H1 (cell line): ENCODE measurements at regions not wholly inside any gene's neighbourhood (a gene's known extent, or its start where the extent isn't known, plus 50 kb on each side); places are given as distances from the start of the nearest gene placed in this dataset.

ENCODE experiments used
- CTCF ChIA-PET: fragments of 300-600 bp; sonication (Branson Sonifier 250); formaldehyde crosslinking; loops from one replicate; lab custom pipeline; 2021; ENCODE audit not compliant: partially characterized antibody; lab: Charles Lee
- POLR2A ChIA-PET: fragments of 300-600 bp; sonication (Branson Sonifier 250); formaldehyde crosslinking; loops from one replicate; lab custom pipeline; 2021; ENCODE audit warnings: inconsistent platforms; ENCODE audit not compliant: partially characterized antibody; lab: Charles Lee
- DNase-seq, 2 experiments: peaks; one replicate each; pipeline versions ENCODE4 v3.0.0 to v3.0.0-alpha.2; 2010 to 2022; ENCODE audit warnings: low spot score in 2 of 2, low read depth in 1 of 2, mixed read lengths in 1 of 2
- FAIRE-seq: peaks from 2 replicates; lab custom pipeline; 2011; peaks lifted over from hg19 to GRCh38; lab: Jason Lieb, UNC
- H2AFZ ChIP-seq: 2 replicates; pipeline ENCODE4 v1.8.1; 2012; ENCODE audit warnings: low read length, inconsistent platforms
- H2AK5ac ChIP-seq: 2 replicates; pipeline ENCODE4 v1.6.1; 2013; ENCODE audit warnings: low read depth, low read length
- H2BK120ac ChIP-seq: replicated peaks from 2 replicates; pipeline ENCODE3; 2013; ENCODE audit warnings: low read depth, low read length, inconsistent platforms
- H2BK12ac ChIP-seq: 2 replicates; pipeline ENCODE4 v1.6.1; 2013; ENCODE audit warnings: low read depth, low read length
- H2BK15ac ChIP-seq: 2 replicates; pipeline ENCODE4 v1.6.1; 2013; ENCODE audit warnings: low read length
- H2BK20ac ChIP-seq: 2 replicates; pipeline ENCODE4 v1.6.1; 2013; ENCODE audit warnings: low read length
- H2BK5ac ChIP-seq: 2 replicates; pipeline ENCODE4 v1.6.1; 2013; ENCODE audit warnings: low read depth, low read length
- H3K14ac ChIP-seq: 2 replicates; pipeline ENCODE4 v1.6.1; 2013; ENCODE audit warnings: inconsistent platforms; ENCODE audit not compliant: insufficient read length
- H3K18ac ChIP-seq: 2 replicates; pipeline ENCODE4 v1.6.1; 2013; ENCODE audit warnings: low read length; ENCODE audit errors: extremely low read depth
- H3K23ac ChIP-seq: 2 replicates; pipeline ENCODE4 v1.6.1; 2013; ENCODE audit warnings: inconsistent platforms; ENCODE audit not compliant: insufficient read length
- H3K23me2 ChIP-seq: 2 replicates; pipeline ENCODE4 v1.6.1; 2013; ENCODE audit warnings: low read depth, low read length
- H3K27ac ChIP-seq: 2 replicates; pipeline ENCODE4 v1.6.1; 2011; ENCODE audit warnings: low read depth, low read length, inconsistent platforms
- H3K27me3 ChIP-seq, 4 experiments: replicated peaks in 1 of 4; 1 replicate in 1 of 4; 2 replicates in 3 of 4; pipeline versions ENCODE4 v1.6.1 to v1.8.1; 2011 to 2013; ENCODE audit warnings: low read length in 3 of 4, mild to moderate bottlenecking in 3 of 4, inconsistent platforms in 2 of 4, mixed read lengths in 2 of 4, moderate library complexity in 1 of 4; ENCODE audit not compliant: control insufficient read depth in 3 of 4, insufficient read depth in 3 of 4; ENCODE audit errors: extremely low read depth in 1 of 4
- H3K36me3 ChIP-seq, 4 experiments: 2 replicates each; pipeline versions ENCODE4 v1.6.1 to v1.8.1; 2011 to 2013; ENCODE audit warnings: mild to moderate bottlenecking in 4 of 4, low read length in 3 of 4, moderate library complexity in 2 of 4, control low read depth in 1 of 4, inconsistent platforms in 1 of 4; ENCODE audit not compliant: insufficient read depth in 4 of 4, control insufficient read depth in 2 of 4
- H3K4ac ChIP-seq: replicated peaks from 2 replicates; pipeline ENCODE3; 2013; ENCODE audit warnings: low read length, low read depth, mixed read lengths, inconsistent platforms; ENCODE audit not compliant: insufficient read length
- H3K4me1 ChIP-seq, 4 experiments: replicated peaks in 1 of 4; 1 replicate in 1 of 4; 2 replicates in 3 of 4; pipeline versions ENCODE4 v1.6.1 to v1.8.1; 2011 to 2013; ENCODE audit warnings: low read length in 3 of 4, inconsistent platforms in 2 of 4, mixed read lengths in 1 of 4; ENCODE audit not compliant: insufficient read depth in 4 of 4, control insufficient read depth in 3 of 4
- H3K4me2 ChIP-seq, 2 experiments: 2 replicates each; pipeline versions ENCODE4 v1.6.1 to v1.8.1; 2011 to 2013; ENCODE audit warnings: low read depth in 2 of 2, low read length in 2 of 2, control low read depth in 1 of 2, inconsistent platforms in 1 of 2, mild to moderate bottlenecking in 1 of 2; ENCODE audit not compliant: insufficient read depth in 1 of 2
- H3K4me3 ChIP-seq, 4 experiments: fragments of 200-600, 300-600 bp in 1 of 4; sonication (generic), shearing (Covaris generic), sonication (Bioruptor Twin) in 1 of 4; 2 replicates each; pipeline versions ENCODE4 v1.5.1 to v1.8.1; 2011 to 2016; ENCODE audit warnings: low read length in 4 of 4, low read depth in 3 of 4, control low read depth in 2 of 4, inconsistent platforms in 2 of 4, mild to moderate bottlenecking in 2 of 4, mixed read lengths in 1 of 4, moderate library complexity in 1 of 4; ENCODE audit not compliant: insufficient read depth in 2 of 4; ENCODE audit errors: extremely low read depth in 1 of 4
- H3K56ac ChIP-seq: replicated peaks from 2 replicates; pipeline ENCODE3; 2013; ENCODE audit warnings: low read depth, mild to moderate bottlenecking, mixed read lengths, low read length, inconsistent platforms; ENCODE audit not compliant: insufficient read length
- H3K79me1 ChIP-seq: 2 replicates; pipeline ENCODE4 v1.6.1; 2013; ENCODE audit warnings: low read depth, low read length, control low read depth
- H3K79me2 ChIP-seq, 2 experiments: 2 replicates each; pipeline versions ENCODE4 v1.6.1 to v1.8.1; 2012 to 2013; ENCODE audit warnings: low read length in 2 of 2, mild to moderate bottlenecking in 2 of 2, inconsistent platforms in 1 of 2; ENCODE audit not compliant: insufficient read depth in 2 of 2, control insufficient read depth in 1 of 2
- H3K9ac ChIP-seq, 4 experiments: replicated peaks in 1 of 4; 1 replicate in 1 of 4; 2 replicates in 3 of 4; pipeline versions ENCODE4 v1.6.1 to v1.8.1; 2011 to 2013; ENCODE audit warnings: low read depth in 3 of 4, low read length in 3 of 4, control low read depth in 2 of 4, mild to moderate bottlenecking in 2 of 4, moderate library complexity in 2 of 4, inconsistent platforms in 1 of 4; ENCODE audit errors: extremely low read depth in 1 of 4
- H3K9me3 ChIP-seq, 2 experiments: 2 replicates each; pipeline versions ENCODE4 v1.6.1 to v1.8.1; 2012 to 2013; ENCODE audit warnings: mild to moderate bottlenecking in 2 of 2, moderate library complexity in 2 of 2, control low read depth in 1 of 2, inconsistent platforms in 1 of 2, low read depth in 1 of 2, low read length in 1 of 2, mixed read lengths in 1 of 2; ENCODE audit not compliant: insufficient read depth in 2 of 2
- H4K20me1 ChIP-seq, 2 experiments: replicated peaks in 1 of 2; 2 replicates each; pipeline versions ENCODE3 to v1.8.1; 2011 to 2013; ENCODE audit warnings: inconsistent platforms in 2 of 2, low read length in 2 of 2, mild to moderate bottlenecking in 1 of 2; ENCODE audit not compliant: insufficient read depth in 2 of 2, control insufficient read depth in 1 of 2
- H4K5ac ChIP-seq: 2 replicates; pipeline ENCODE4 v1.6.1; 2013; ENCODE audit warnings: low read length, low read depth, mixed read lengths, inconsistent platforms; ENCODE audit not compliant: insufficient read length
- H4K8ac ChIP-seq: 2 replicates; pipeline ENCODE4 v1.8.0; 2013; ENCODE audit warnings: mild to moderate bottlenecking, moderate library complexity, low read length, inconsistent platforms; ENCODE audit not compliant: insufficient read depth; ENCODE audit errors: extremely low read depth
- H4K91ac ChIP-seq: replicated peaks from 2 replicates; pipeline ENCODE3; 2013; ENCODE audit warnings: low read length, mixed read lengths, inconsistent platforms; ENCODE audit not compliant: insufficient read length
- BACH1 ChIP-seq: IDR thresholded peaks from 2 replicates; pipeline ENCODE4 v1.6.1; 2012; ENCODE audit warnings: low read length, improper control_type of control experiment
- CBX5 ChIP-seq: fragments of 300-800, 300-1000 bp; sonication (generic); IDR thresholded peaks from 2 replicates; pipeline ENCODE4 v1.7.1; 2016; ENCODE audit warnings: antibody characterized with exemption, low read length, low read depth
- CBX8 ChIP-seq: fragments of 300-800, 300-1000 bp; sonication (generic); IDR thresholded peaks from 2 replicates; pipeline ENCODE4 v1.7.1; 2016; ENCODE audit warnings: low read depth, low read length, borderline replicate concordance
- CEBPB ChIP-seq: IDR thresholded peaks from 2 replicates; pipeline ENCODE4 v1.6.1; 2012; ENCODE audit warnings: low read depth, low read length
- EZH2 ChIP-seq: fragments of 200-600 bp; sonication (generic); IDR thresholded peaks from 2 replicates; pipeline ENCODE4 v1.7.1; 2012; ENCODE audit warnings: low read depth, mild to moderate bottlenecking, moderate library complexity, low read length, inconsistent platforms; ENCODE audit not compliant: severe bottlenecking
- JUND ChIP-seq: IDR thresholded peaks from 2 replicates; pipeline ENCODE4 v1.6.1; 2011; ENCODE audit warnings: mild to moderate bottlenecking, improper control_type of control experiment, low read length
- KDM4A ChIP-seq: IDR thresholded peaks from one replicate; pipeline ENCODE4 v1.7.1; 2012; ENCODE audit warnings: low read depth, mild to moderate bottlenecking, moderate library complexity, low read length, inconsistent platforms; ENCODE audit not compliant: severe bottlenecking
- MAFK ChIP-seq: IDR thresholded peaks from 2 replicates; pipeline ENCODE4 v1.6.1; 2012; ENCODE audit warnings: low read depth, mild to moderate bottlenecking, improper control_type of control experiment, low read length
- POLR2A ChIP-seq, 2 experiments: IDR thresholded peaks; 1 replicate in 1 of 2; 2 replicates in 1 of 2; pipeline ENCODE4 v1.6.1; 2011; ENCODE audit warnings: low read depth in 2 of 2, low read length in 2 of 2, mild to moderate bottlenecking in 2 of 2; ENCODE audit errors: control extremely low read depth in 1 of 2
- RFX5 ChIP-seq: IDR thresholded peaks from 2 replicates; pipeline ENCODE4 v1.6.1; 2011; ENCODE audit warnings: low read depth, low read length, improper control_type of control experiment, borderline replicate concordance
- RNF2 ChIP-seq: fragments of 200-900, 300-1000 bp; sonication (generic); IDR thresholded peaks from 2 replicates; pipeline ENCODE4 v1.7.1; 2016; ENCODE audit warnings: borderline replicate concordance, low read depth, mild to moderate bottlenecking, antibody characterized with exemption, low read length; ENCODE audit not compliant: poor library complexity, severe bottlenecking; ENCODE audit errors: missing control alignments
- SUZ12 ChIP-seq: fragments of 200-600 bp; sonication (generic); IDR thresholded peaks from 2 replicates; pipeline ENCODE4 v1.6.1; 2012; ENCODE audit warnings: mild to moderate bottlenecking, inconsistent platforms, low read length, moderate library complexity, mixed read lengths
- WGBS, 2 experiments: shearing (Covaris generic) in 1 of 2; methylation state at CpG; one replicate each; pipeline versions ENCODE4 v1.1.6 to v1.1.7; 2013 to 2015; ENCODE audit warnings: low lambda C conversion rate in 2 of 2, mixed read lengths in 2 of 2, inconsistent platforms in 1 of 2, low coverage in 1 of 2, missing lambda C conversion rate in 1 of 2; ENCODE audit not compliant: insufficient replicate concordance in 2 of 2, insufficient coverage in 1 of 2, insufficient read length in 1 of 2; ENCODE audit errors: extremely low coverage in 1 of 2, missing lambda C conversion rate in 1 of 2; 5-methylcytosine and 5-hydroxymethylcytosine counted together
- TF ChIP-seq, protein P1 (sequence below): IDR thresholded peaks from 2 replicates; pipeline ENCODE4 v1.6.1; 2012; ENCODE audit warnings: low read length, inconsistent platforms

DNA sequence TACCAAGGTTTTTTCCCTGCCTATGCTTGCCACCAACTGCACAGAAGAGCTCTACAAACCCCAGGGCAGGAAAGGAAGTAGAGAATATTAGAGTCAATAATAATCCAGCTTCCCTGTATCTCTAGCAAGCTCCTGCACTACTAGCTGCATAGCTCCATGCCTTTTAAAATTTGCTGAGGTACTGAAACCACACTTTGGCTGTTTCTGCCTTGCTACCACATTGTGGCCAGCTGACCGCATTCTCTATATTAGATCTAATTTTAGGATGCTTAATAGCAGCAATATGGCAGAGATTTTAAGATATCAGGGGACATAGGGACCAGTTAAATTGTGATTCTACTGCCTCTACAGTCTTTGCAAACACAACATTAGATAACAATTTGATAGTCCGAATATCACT is 534.6 kb downstream of the MBD2 start:
- Histone ChIP-seq H4K5ac (no peak overlapping the region), H2AK5ac (no peak overlapping the region), H3K23me2 (no peaks in the 10 kb centered on the region), H4K91ac (no peak overlapping the region), H3K56ac (no peak overlapping the region), H3K79me2 (no peaks in the 10 kb centered on the region), H2BK120ac (no peak overlapping the region), H3K4me2 (no peak overlapping the region), H3K27ac (no peak overlapping the region), H3K9me3 (no peaks in the 10 kb centered on the region), H3K14ac (no peak overlapping the region), H3K23ac (no peak overlapping the region), H3K4ac (no peak overlapping the region), H3K9ac (no peak overlapping the region), H2BK5ac (no peak overlapping the region), H3K4me1 (no peaks in the 10 kb centered on the region), H3K36me3 (no peaks in the 10 kb centered on the region), H3K4me3 (no peak overlapping the region), H4K8ac (no peak overlapping the region), H3K18ac (no peak overlapping the region), H2AFZ (no peak overlapping the region), H2BK20ac (no peak overlapping the region), H3K27me3 (no peaks in the 10 kb centered on the region), H2BK12ac (no peak overlapping the region), H4K20me1 (no peaks in the 10 kb centered on the region), H2BK15ac (no peak overlapping the region), H3K79me1 (no peaks in the 10 kb centered on the region)
- DNase-seq (no peak), FAIRE-seq (no peak)
- TF ChIP-seq CBX8 (no peak), CBX5 (no peak), JUND (no peak), POLR2A (IDR thresholded peaks at IDR 0.05; ENCODE audit: control extremely low read depth in 1 of 2, low read depth in 2 of 2, low read length in 2 of 2) (no peak), EZH2 (no peak), BACH1 (no peak), KDM4A (no peak), CEBPB (no peak), MAFK (no peak), SUZ12 (no peak), RFX5 (no peak), RNF2 (no peak)
- TF ChIP-seq, protein P1, sequence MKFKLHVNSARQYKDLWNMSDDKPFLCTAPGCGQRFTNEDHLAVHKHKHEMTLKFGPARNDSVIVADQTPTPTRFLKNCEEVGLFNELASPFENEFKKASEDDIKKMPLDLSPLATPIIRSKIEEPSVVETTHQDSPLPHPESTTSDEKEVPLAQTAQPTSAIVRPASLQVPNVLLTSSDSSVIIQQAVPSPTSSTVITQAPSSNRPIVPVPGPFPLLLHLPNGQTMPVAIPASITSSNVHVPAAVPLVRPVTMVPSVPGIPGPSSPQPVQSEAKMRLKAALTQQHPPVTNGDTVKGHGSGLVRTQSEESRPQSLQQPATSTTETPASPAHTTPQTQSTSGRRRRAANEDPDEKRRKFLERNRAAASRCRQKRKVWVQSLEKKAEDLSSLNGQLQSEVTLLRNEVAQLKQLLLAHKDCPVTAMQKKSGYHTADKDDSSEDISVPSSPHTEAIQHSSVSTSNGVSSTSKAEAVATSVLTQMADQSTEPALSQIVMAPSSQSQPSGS = no peak
- CTCF ChIA-PET = interaction anchor here (0.6 to 1.2 kb wide), 2 partner anchors 9 to 432 kb away, joined by 4 read pairs; no protein-coding TSS in a partner anchor
- WGBS, 2 experiments = 94% methylated on average over 2 of the region's 2 CpGs; no CpG with 5 or more reads in 1 of the 2 experiments
- POLR2A ChIA-PET = no interaction called here
